ENCODE measurements at regions not wholly inside any gene's neighbourhood (a gene's known extent, or its start where the extent isn't known, plus 50 kb on each side); places are given as distances from the start of the nearest gene placed in this dataset.

GRCh38 chr20:9966966-9967365 lies 67.8 kb upstream of the ANKEF1 start:
- Histone ChIP-seq H3K36me3 (ENCODE audit: control insufficient read depth in 2 of 2, extremely low read depth in 1 of 2, insufficient read depth in 2 of 2, low read length in 2 of 2) (no peaks in the 10 kb centered on the region), H3K4me1 (ENCODE audit: control insufficient read depth, extremely low read depth, insufficient read depth, low read length) (no peaks in the 10 kb centered on the region), H2AFZ (ENCODE audit: low read depth, low read length) (no peak overlapping the region), H3K27me3 (ENCODE audit: control insufficient read depth in 2 of 2, insufficient read depth in 2 of 2, low read length in 2 of 2) (peaks cover 11 to 13% of the 10 kb centered on the region in 2 experiments), H3K9ac (replicated peaks; ENCODE audit: extremely low read depth, insufficient read depth, low read length) (no peak overlapping the region), H3K27ac (ENCODE audit: insufficient read depth, low read depth, low read length) (no peak overlapping the region), H3K9me3 (replicated peaks; ENCODE audit: control insufficient read depth, insufficient read depth, low read length) (no peaks in the 10 kb centered on the region), H4K20me1 (replicated peaks; ENCODE audit: control insufficient read depth, extremely low read depth, insufficient read depth, low read length) (no peaks in the 10 kb centered on the region), H3K9me1 (replicated peaks; ENCODE audit: control insufficient read depth, extremely low read depth, insufficient read depth, low read length) (no peaks in the 10 kb centered on the region), H3K4me3 (replicated peaks in 1 of 3; ENCODE audit: insufficient read depth in 1 of 3, low read depth in 1 of 3, low read length in 3 of 3) (no peak overlapping the region), H3K4me2 (ENCODE audit: insufficient read depth, low read length) (no peak overlapping the region), H3K79me2 (ENCODE audit: control insufficient read depth, insufficient read depth, low read length) (no peaks in the 10 kb centered on the region)
- no peak for FAIRE-seq
- TF ChIP-seq CTCF (IDR thresholded peaks at IDR 0.05; ENCODE audit: extremely low read depth in 1 of 2, insufficient read depth in 1 of 2, low read depth in 1 of 2, low read length in 2 of 2) (peak; percentile 14 to 19), POLR2AphosphoS5 (IDR thresholded peaks at IDR 0.05; ENCODE audit: insufficient read depth, low read depth, low read length) (no peak)
- ChIA-PET POLR2A (no interaction called here), CTCF (interaction anchor here (0.6 to 4.6 kb wide), 3 partner anchors 11 to 559 kb away, joined by 3 to 36 read pairs (median 4); no protein-coding TSS in a partner anchor)
- BruUV-seq (replicated peaks), result no TSS peak
- intact Hi-C loops (cut with micrococcal nuclease) (loop anchor here (2.0 kb wide), 1 partner anchor 350 kb away; no protein-coding TSS in a partner anchor), dilution Hi-C loops (cut with MboI; ENCODE audit: extremely low pct_ligation_motif_present, low sequenced_read_pairs) (no loop called here)
- no peak for DNase-seq (ENCODE audit: low read depth, low spot score)

- H3K4me3 ChIP-seq (replicated peaks in 1 of 3; ENCODE audit: insufficient read depth in 1 of 3, low read depth in 1 of 3, low read length in 3 of 3), result no peak overlapping the region
- H2AFZ ChIP-seq (ENCODE audit: low read depth, low read length), result no peak overlapping the region
- FAIRE-seq, result no peak
- H3K27me3 ChIP-seq (ENCODE audit: control insufficient read depth in 2 of 2, insufficient read depth in 2 of 2, low read length in 2 of 2), result peaks cover 1 to 6% of the 10 kb centered on the region in 2 experiments
- dilution Hi-C loops (cut with MboI; ENCODE audit: extremely low pct_ligation_motif_present, low sequenced_read_pairs), result no loop called here
- no peaks in the 10 kb centered on the region for H3K9me3 ChIP-seq (replicated peaks; ENCODE audit: control insufficient read depth, insufficient read depth, low read length)
- no peaks in the 10 kb centered on the region for H3K79me2 ChIP-seq (ENCODE audit: control insufficient read depth, insufficient read depth, low read length)
- no peak overlapping the region for H3K27ac ChIP-seq (ENCODE audit: insufficient read depth, low read depth, low read length)
- BruUV-seq (replicated peaks), result no TSS peak
- H3K9ac ChIP-seq (replicated peaks; ENCODE audit: extremely low read depth, insufficient read depth, low read length), result no peak overlapping the region
- no peak overlapping the region for H3K4me2 ChIP-seq (ENCODE audit: insufficient read depth, low read length)
- H3K4me1 ChIP-seq (ENCODE audit: control insufficient read depth, extremely low read depth, insufficient read depth, low read length), result no peaks in the 10 kb centered on the region
- H3K9me1 ChIP-seq (replicated peaks; ENCODE audit: control insufficient read depth, extremely low read depth, insufficient read depth, low read length), result no peaks in the 10 kb centered on the region
- H3K36me3 ChIP-seq (ENCODE audit: control insufficient read depth in 2 of 2, extremely low read depth in 1 of 2, insufficient read depth in 2 of 2, low read length in 2 of 2), result no peaks in the 10 kb centered on the region
- CTCF ChIA-PET, result no interaction called here
- POLR2A ChIA-PET, result no interaction called here
- intact Hi-C loops (cut with micrococcal nuclease), result no loop called here
- DNase-seq (ENCODE audit: low read depth, low spot score), result no peak
- H4K20me1 ChIP-seq (replicated peaks; ENCODE audit: control insufficient read depth, extremely low read depth, insufficient read depth, low read length), result no peaks in the 10 kb centered on the region
- TF ChIP-seq GATA2 (IDR thresholded peaks at IDR 0.05; ENCODE audit: insufficient read depth, insufficient read length, low read depth, low read length), result no peak
- no peak for TF ChIP-seq MAX (IDR thresholded peaks at IDR 0.05; ENCODE audit: insufficient read depth, insufficient read length)
- TF ChIP-seq POLR2A (IDR thresholded peaks at IDR 0.05; ENCODE audit: low read depth, low read length), result no peak
- no peak for TF ChIP-seq FOS (IDR thresholded peaks at IDR 0.05; ENCODE audit: borderline replicate concordance, insufficient read depth, low read length)
- TF ChIP-seq POLR2AphosphoS5 (IDR thresholded peaks at IDR 0.05; ENCODE audit: insufficient read depth, low read depth, low read length), result no peak
- no peak for TF ChIP-seq JUN (IDR thresholded peaks at IDR 0.05; ENCODE audit: borderline replicate concordance, insufficient read depth, insufficient read length, low read depth)
- no peak for TF ChIP-seq CTCF (IDR thresholded peaks at IDR 0.05; ENCODE audit: extremely low read depth in 1 of 2, insufficient read depth in 1 of 2, low read depth in 1 of 2, low read length in 2 of 2)
- no peak for TF ChIP-seq MYC (IDR thresholded peaks at IDR 0.05; ENCODE audit: low read depth, low read length)
- no peak for TF ChIP-seq EZH2 (IDR thresholded peaks at IDR 0.05; ENCODE audit: borderline replicate concordance, low read depth, low read length, severe bottlenecking)
Observed at GRCh38 chr20:9963029-9963428, 71.8 kb upstream of the ANKEF1 start.

Measured in endothelial cell of umbilical vein (primary cell).